ENCODE measurements at regions not wholly inside any gene's neighbourhood (a gene's known extent, or its start where the extent isn't known, plus 50 kb on each side); places are given as distances from the start of the nearest gene placed in this dataset.

DNA sequence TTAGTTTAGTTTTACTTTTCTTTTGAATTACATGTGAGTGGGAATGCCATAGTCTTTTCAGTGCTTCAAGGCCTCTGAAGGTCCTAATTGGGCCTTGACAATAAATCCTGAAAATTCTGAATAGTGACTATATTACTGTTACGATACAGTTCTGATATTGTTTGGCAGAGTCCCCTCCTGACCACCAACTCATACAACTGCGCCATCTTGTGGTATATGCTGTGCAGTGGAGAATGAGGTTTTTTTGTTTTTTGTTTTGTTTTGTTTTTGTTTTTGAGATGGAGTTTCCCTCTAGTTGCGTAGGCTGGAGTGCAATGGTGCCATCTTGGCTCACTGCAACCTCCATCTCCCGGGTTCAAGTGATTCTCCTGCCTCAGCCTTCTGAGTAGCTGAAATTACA, 56.6 kb upstream of the CHRDL1 start:
- no peak for DNase-seq (ENCODE audit: low spot score, unreplicated experiment)
- no peaks in the 10 kb centered on the region for H3K9me3 Mint-ChIP-seq (ENCODE audit: low read depth)
- no peak overlapping the region for H3K27ac Mint-ChIP-seq
- peaks cover 11% of the 10 kb centered on the region for H3K4me1 Mint-ChIP-seq (ENCODE audit: low read depth)
- TF ChIP-seq CTCF (IDR thresholded peaks at IDR 0.05; ENCODE audit: unreplicated experiment), result peak; percentile 81
- H3K36me3 Mint-ChIP-seq (ENCODE audit: insufficient read depth), result no peaks in the 10 kb centered on the region
- H3K4me3 Mint-ChIP-seq (ENCODE audit: low read depth), result no peak overlapping the region
- H3K27me3 Mint-ChIP-seq, result peaks cover 6% of the 10 kb centered on the region

GRCh38 chrX:110851780-110852179, 56.2 kb upstream of the CHRDL1 start:
- H3K36me3 Mint-ChIP-seq (ENCODE audit: insufficient read depth), result no peaks in the 10 kb centered on the region

DNA sequence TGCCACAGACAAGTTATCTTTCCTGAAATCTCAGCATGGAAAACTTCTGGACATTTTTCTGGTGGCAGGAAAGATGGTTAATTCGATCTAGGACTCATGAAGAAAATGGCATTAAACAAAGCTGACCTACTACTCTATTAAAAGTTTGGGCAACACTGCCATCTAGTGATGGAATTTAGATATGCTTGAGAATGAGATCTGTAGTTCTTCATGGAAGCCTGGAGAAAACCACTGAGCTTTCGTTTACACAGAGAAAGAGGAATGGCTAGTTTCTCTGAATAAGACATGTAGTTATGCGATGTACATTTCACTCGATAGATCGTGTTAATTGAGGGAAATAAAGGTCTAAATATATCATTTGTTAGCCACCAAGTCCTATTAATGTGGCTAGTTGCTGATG, 51.7 kb upstream of the CHRDL1 start:
- Mint-ChIP-seq H3K27me3 (no peaks in the 10 kb centered on the region), H3K27ac (no peak overlapping the region), H3K36me3 (ENCODE audit: insufficient read depth) (no peaks in the 10 kb centered on the region), H3K9me3 (ENCODE audit: low read depth) (no peaks in the 10 kb centered on the region), H3K4me1 (ENCODE audit: low read depth) (peaks cover 14% of the 10 kb centered on the region), H3K4me3 (ENCODE audit: low read depth) (no peak overlapping the region)
- peak; percentile 80 for TF ChIP-seq CTCF (IDR thresholded peaks at IDR 0.05; ENCODE audit: unreplicated experiment)
- peak; percentile 14 for DNase-seq (ENCODE audit: low spot score, unreplicated experiment)

More at GRCh38 chrX:110851780-110852179, 56.2 kb upstream of the CHRDL1 start:
- TF ChIP-seq CTCF (IDR thresholded peaks at IDR 0.05; ENCODE audit: unreplicated experiment), result no peak
- Mint-ChIP-seq H3K4me1 (ENCODE audit: low read depth) (peaks cover 14% of the 10 kb centered on the region), H3K9me3 (ENCODE audit: low read depth) (no peaks in the 10 kb centered on the region), H3K27ac (peak overlapping the region; percentile 68), H3K27me3 (peaks cover 6% of the 10 kb centered on the region), H3K4me3 (ENCODE audit: low read depth) (no peak overlapping the region)
- no peak for DNase-seq (ENCODE audit: low spot score, unreplicated experiment)

DNA sequence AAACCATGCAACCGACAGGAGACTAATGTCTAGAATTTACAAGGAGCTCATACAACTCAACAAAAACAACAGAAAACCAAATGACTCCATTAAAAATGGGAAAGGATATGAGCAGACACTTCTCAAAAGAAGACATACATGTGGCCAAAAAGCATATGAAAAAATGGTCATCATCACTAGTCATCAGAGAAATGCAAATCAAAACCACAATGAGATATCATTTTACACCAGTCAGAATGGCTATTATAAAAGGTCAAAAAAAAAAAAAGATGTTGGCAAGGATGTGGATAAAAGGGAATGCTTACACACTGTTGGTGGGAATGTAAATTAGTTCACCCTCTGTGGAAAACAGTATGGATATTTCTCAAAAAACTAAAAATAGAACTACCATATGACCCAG, 50.5 kb upstream of the CHRDL1 start:
- no peaks in the 10 kb centered on the region for H3K36me3 Mint-ChIP-seq (ENCODE audit: insufficient read depth)
- no peak for TF ChIP-seq CTCF (IDR thresholded peaks at IDR 0.05; ENCODE audit: unreplicated experiment)
- H3K4me3 Mint-ChIP-seq (ENCODE audit: low read depth), result no peak overlapping the region
- H3K27ac Mint-ChIP-seq, result no peak overlapping the region
- H3K4me1 Mint-ChIP-seq (ENCODE audit: low read depth), result peaks cover 14% of the 10 kb centered on the region
- DNase-seq (ENCODE audit: low spot score, unreplicated experiment), result no peak
- no peaks in the 10 kb centered on the region for H3K27me3 Mint-ChIP-seq
- no peaks in the 10 kb centered on the region for H3K9me3 Mint-ChIP-seq (ENCODE audit: low read depth)

Measured in progenitor cell of endocrine pancreas (in vitro differentiated cells).